MV-4-11 (cell line): ENCODE measurements at regions not wholly inside any gene's neighbourhood (a gene's known extent, or its start where the extent isn't known, plus 50 kb on each side); places are given as distances from the start of the nearest gene placed in this dataset.
A peak's percentile ranks its signal among the peaks of the same experiment; 100 is the strongest.

Experiments used
- DNase-seq: peaks from one replicate; lab custom pipeline; 2025; lab: John Stamatoyannopoulos, UW

- DNase-seq = no peak
Measured at GRCh38 chr13:34040863-34041262, 222.9 kb downstream of the RFC3 start.

- DNase-seq = no peak
Measured at GRCh38 chr13:34044041-34044440, 226.1 kb downstream of the RFC3 start.

- no peak for DNase-seq
Measured at GRCh38 chr13:34044660-34045080, 226.7 kb downstream of the RFC3 start.

GRCh38 chr13:34046457-34046856 is 228.5 kb downstream of the RFC3 start:
- no peak for DNase-seq

GRCh38 chr13:34048652-34049051 is 230.7 kb downstream of the RFC3 start:
- no peak for DNase-seq

- no peak for DNase-seq
Measured at GRCh38 chr13:34056733-34057258, 238.8 kb downstream of the RFC3 start.

- no peak for DNase-seq
Measured at GRCh38 chr13:34064456-34065205, 246.7 kb downstream of the RFC3 start.

GRCh38 chr13:34065928-34066327 is 248.0 kb downstream of the RFC3 start:
- DNase-seq = no peak

- DNase-seq = no peak
Measured at GRCh38 chr13:34066344-34066743, 248.4 kb downstream of the RFC3 start.

- no peak for DNase-seq
Measured at GRCh38 chr13:34070006-34070405, 252.1 kb downstream of the RFC3 start.

- DNase-seq = no peak
Measured at GRCh38 chr13:34070544-34071303, 252.8 kb downstream of the RFC3 start.

GRCh38 chr13:34076319-34076718 is 258.4 kb downstream of the RFC3 start:
- DNase-seq = no peak

GRCh38 chr13:34076943-34077703 is 259.2 kb downstream of the RFC3 start:
- DNase-seq = no peak

GRCh38 chr13:34078334-34078999 is 260.5 kb downstream of the RFC3 start:
- DNase-seq = no peak

- no peak for DNase-seq
Measured at GRCh38 chr13:34085204-34085603, 267.3 kb downstream of the RFC3 start.

GRCh38 chr13:34086281-34086680 is 268.3 kb downstream of the RFC3 start:
- DNase-seq = no peak

- no peak for DNase-seq
Measured at GRCh38 chr13:34087791-34088190, 269.8 kb downstream of the RFC3 start.

GRCh38 chr13:34103854-34104253 is 285.9 kb downstream of the RFC3 start:
- DNase-seq = no peak

- DNase-seq = no peak
Measured at GRCh38 chr13:34104853-34105252, 286.9 kb downstream of the RFC3 start.

GRCh38 chr13:34107806-34108205 is 289.9 kb downstream of the RFC3 start:
- DNase-seq = no peak

- no peak for DNase-seq
Measured at GRCh38 chr13:34108410-34108809, 290.5 kb downstream of the RFC3 start.

GRCh38 chr13:34114581-34114980 is 296.6 kb downstream of the RFC3 start:
- DNase-seq = peak; percentile 44
